Stimulated activated CD4-positive, alpha-beta T cell treated with anti-CD3 and anti-CD28 coated beads, Interleukin-4, amount 100 ng/mL, for 48 hours (primary cell): ENCODE measurements at regions not wholly inside any gene's neighbourhood (a gene's known extent, or its start where the extent isn't known, plus 50 kb on each side); places are given as distances from the start of the nearest gene placed in this dataset.
"Not testable (repeated sequence)": the region's sequence is repeated elsewhere in the genome, so short reads cannot be mapped to it uniquely, and the experiment has no call there.

Source experiments
- DNase-seq, 2 donors: peaks; one replicate each; pipeline ENCODE4 v3.0.0-alpha.2; 2020; ENCODE audit warnings: low read depth in 2 of 2

DNA sequence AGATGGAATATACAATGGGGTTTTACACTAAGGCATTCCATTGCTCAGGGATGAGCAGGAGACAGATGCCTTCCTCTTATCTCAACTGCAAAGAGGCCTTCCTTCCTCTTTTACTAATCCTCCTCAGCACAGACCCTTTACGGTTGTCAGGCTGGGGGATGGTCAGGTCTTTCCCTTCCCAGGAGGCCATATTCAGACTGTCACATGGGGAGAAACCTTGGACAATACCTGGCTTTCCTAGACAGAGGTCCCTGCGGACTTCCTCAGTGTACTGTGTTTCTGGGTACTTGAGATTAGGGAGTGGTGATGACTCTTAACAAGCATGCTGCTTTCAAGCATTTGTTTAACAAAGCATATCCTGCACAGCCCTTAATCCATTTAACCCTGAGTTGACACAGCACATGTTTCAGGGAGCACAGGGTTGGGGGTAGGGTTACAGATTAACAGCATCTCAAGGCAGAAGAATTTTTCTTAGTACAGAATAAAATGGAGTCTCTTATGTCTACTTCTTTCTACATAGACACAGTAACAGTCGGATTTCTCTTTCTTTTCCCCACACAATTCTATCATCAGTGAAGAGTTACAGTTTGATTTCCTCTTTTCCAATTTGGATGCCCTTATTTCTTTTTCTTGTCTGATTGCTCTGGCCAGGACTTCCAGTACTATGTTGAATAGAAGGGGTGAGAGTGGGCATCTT is 737.1 kb downstream of the TRHDE start:
- DNase-seq, result not testable (repeated sequence)

DNA sequence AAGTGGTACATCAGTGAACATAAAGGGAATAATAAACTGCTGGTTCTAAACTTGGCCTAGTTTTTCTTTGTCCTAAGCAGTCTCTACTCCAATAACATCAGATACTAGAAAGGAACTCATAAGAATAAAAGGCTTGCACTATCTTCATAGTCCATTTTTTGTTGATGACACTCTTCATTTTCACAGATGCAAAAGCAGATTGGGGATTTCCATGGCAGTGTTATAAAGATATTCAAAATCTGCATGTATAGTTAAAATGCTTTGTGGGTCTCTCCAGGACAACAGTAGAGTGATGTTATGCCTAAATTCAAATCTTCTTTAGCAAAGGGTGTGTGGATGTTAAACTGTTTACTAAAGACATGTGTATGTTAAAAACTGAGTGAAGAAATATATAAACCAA is 745.8 kb downstream of the TRHDE start:
- no peak for DNase-seq

DNA sequence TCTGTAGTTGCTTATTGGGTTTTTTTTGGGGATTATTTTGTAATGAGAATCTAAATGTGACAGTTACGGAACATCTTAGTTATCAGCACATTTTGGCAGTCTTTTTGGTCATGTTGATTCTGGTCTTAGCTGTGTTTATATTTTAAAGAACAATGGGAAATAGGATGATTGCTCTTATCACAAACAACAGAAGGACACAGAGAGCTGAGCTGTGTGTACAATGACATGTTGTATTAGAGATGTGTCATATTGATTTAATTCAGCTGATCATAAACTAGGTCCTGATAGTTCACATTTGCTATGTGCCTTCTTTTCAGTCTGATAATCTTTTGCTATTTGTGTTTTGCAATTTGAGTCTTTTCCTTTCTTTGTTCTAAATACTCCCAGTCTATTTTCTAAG is 781.7 kb downstream of the TRHDE start:
- DNase-seq, result no peak

GRCh38 chr12:73057428-73057827 is 785.3 kb downstream of the TRHDE start:
- no peak for DNase-seq

DNA sequence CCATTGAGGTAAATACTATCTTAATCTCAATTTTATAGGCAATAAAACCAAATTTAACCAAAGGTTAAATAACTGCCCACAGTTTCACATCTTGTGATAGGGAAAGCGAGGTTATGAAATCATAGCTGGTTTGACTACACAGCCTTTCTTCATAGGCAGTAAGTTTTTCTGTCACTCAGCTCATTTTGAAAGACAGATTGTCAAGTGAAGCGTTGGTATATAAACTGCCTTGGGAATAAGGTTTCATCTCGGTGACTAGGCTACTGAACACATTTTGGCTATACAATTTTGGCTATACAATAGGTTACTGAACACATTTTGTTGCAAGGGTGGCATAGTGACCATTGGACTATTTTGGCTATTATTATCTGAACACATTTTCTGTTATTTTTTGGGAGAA is 793.7 kb downstream of the TRHDE start:
- no peak for DNase-seq

- no peak for DNase-seq
Measured at GRCh38 chr12:73067616-73068015, 795.4 kb downstream of the TRHDE start.

DNA sequence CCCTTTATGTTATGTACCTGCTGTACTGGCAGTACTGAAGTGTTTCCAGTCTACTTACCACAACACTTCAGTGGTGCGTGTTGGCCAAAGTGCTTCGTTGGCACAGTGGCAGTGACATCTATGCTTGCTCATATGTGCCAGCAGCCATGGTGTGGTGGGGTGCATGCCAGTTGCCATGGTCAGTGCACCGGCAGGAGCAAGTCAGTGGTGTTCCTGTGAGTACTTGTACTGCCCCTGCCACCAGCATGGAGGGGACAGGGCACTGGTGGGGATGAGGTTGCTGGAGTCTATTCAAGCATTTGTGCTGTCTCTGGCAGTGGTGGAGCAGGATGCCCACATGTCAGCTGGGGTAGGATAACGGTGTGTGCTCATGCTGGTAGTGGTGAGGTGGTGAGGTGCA is 800.0 kb downstream of the TRHDE start:
- DNase-seq, result no peak

DNA sequence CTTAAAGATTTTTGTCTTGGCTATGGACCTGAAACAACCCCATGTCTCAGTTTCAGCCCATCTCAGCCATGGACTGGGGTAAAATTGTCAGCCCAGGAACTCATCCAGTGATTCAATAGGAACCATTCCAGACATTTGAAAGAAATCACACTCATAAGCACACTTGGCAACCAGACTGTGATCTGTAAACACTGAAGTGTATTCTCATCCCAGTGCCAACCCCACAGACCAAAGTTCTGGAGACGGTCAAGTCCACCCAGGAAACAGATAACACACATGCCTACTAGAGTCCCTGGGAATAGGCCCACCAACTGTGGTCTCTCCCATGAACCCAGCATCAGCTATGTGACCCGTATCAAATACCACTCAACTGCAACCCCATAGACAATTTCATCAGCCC is 804.6 kb downstream of the TRHDE start:
- no peak for DNase-seq

- no peak for DNase-seq
Measured at GRCh38 chr12:73083736-73084135, 811.6 kb downstream of the TRHDE start.

DNA sequence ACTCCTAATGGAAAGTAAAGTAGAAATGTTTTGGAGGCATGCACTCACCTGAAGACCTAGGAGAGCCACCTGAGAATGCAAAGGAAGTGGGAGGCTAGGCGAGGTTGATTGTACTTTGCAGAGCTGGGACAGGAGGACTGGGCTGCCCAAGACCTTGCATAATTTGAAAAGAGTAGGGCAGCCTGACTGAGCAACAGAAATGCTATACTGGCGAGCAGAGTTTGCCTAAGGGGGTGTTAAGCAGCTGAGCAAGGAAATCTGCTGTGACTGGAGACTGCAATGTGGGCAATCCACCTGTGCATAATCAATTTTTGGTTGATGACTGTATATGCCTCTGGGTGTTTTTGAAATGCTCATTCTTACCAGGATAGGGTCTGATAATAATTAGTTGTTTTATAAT is 834.1 kb downstream of the TRHDE start:
- no peak for DNase-seq

DNA sequence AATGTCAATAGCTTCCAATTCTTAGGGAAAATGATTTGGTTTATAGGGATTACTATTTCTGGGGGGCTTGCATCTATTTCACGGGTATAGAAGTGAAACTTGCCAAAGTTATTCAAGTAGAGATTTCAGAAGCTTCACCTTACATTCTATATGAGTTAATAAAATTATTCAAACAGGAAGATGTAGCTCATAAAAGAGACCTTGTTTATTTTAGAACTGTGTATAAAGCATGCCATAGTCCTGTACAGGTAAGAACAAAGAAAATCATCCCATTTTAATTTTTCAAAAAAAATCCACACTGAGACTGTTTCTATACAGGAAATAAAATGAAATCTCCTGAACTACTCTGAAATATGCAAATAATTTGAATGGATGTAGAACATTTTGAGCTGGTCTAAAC is 834.7 kb downstream of the TRHDE start:
- no peak for DNase-seq

DNA sequence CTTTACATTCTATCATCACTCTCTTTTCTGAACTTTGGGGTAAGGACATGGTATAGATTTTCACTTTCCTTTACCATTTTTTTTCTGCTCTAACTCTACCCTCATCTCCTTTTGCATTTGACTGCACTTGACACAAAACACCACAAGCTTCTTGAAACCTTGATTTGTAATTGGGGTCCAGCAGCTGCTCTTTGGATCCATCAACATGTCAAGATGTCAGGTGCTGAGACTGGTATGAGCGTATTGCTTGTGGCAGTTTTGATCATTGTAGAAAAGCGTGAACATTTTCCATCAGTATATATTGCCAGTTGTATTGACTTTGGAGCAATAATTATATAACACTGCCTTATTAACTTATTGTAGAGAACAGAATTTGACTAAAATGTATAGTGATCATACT is 838.6 kb downstream of the TRHDE start:
- DNase-seq, result no peak

- DNase-seq, result no peak
Measured at GRCh38 chr12:73112035-73112816, 840.1 kb downstream of the TRHDE start.

DNA sequence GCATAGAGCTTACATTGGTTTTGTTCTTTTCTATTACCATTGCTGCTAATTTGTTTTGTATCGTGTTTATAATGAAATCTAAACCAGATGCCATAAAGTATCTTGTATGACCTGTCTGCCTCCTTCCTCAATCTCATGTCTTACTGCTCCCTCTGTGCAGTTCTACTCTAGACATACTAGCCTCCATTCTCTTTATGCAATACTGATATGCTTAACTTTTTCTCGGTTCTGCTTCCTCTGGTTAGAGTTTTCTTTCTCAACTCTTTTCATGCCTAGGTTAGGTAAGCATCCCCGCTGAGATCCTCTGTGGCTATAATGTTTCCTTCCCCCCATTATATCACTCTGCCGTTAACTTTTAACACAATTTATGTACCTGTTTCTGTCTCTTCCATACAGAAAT is 852.3 kb downstream of the TRHDE start:
- DNase-seq, result no peak

- no peak for DNase-seq
Measured at GRCh38 chr12:73125148-73125547, 853.0 kb downstream of the TRHDE start.

- DNase-seq, result no peak
Measured at GRCh38 chr12:73136386-73136785, 864.2 kb downstream of the TRHDE start.

DNA sequence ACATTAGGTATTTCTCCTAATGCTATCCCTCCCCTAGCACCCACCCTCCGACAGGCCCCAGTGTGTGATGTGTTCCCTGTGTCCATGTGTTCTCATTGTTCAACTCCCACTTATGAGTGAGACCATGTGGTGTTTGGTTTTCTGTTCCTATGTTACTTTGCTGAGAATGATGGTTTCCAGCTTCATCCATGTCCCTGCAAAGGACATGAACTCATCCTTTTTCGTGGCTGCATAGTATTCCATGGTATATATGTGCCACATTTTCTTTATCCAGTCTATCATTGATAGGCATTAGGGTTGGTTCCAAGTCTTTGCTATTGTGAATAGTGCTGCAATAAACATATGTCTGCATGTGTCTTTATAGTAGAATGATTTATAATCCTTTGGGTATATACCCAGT is 867.5 kb downstream of the TRHDE start:
- not testable (repeated sequence) for DNase-seq

DNA sequence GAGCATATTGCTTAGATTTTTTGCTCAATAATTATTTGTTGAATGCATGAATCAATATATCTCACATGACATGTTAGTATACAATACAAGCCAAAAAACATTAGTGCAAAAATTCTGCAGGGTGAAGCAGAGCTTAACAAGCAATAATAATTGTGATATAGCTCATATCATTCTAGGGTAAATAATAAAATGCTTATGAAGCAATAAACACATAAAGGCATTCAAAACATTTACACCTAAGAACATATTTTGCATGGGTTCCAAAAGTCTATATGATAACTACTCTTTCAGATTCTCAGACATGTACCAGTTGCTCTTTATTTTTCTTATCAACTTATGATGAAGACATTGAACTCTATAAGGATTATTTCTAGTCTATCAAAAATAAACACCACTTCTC is 886.2 kb downstream of the TRHDE start:
- DNase-seq, result no peak

GRCh38 chr12:73159954-73160353 is 887.8 kb downstream of the TRHDE start:
- DNase-seq, result no peak

GRCh38 chr12:73161970-73162369 is 889.8 kb downstream of the TRHDE start:
- no peak for DNase-seq

DNA sequence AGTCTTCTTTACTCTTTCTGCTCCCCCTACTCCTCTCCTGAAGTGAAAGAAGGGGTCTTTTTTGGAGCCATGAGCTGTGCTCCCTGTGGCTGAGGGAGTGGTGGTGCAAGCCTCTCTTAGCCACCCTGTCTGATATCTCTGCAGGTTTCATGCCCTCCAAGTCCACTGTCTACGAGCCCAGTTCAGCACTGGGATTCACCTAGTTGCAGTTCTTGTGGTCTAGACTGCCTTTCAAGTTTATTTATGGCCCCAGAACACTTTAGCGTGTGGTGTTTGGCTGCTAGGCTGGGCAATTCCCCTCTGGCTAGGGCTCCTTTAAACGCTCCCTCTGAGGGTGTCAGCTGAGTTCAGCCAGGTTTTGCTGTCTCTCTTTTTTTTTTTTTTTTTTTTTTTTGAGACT is 908.6 kb downstream of the TRHDE start:
- DNase-seq, result no peak

DNA sequence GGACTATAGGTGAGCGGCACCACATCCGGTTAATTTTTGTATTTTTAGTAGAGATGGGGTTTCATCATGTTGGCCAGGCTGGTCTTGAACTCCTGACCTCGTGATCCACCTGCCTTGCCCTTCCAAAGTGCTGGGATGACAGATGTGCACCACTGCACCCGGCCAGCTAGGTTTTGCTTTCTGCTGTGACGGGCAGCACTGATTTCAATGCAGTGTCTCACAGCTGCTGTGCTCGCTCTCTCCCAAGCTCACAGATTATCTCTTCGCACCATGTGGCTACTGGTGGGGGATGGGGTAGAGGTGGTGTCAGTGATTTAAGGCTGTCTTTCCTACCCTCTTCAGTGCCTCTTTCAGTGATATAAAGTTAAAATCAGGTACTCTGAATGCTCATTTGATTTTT is 909.1 kb downstream of the TRHDE start:
- DNase-seq, result no peak

GRCh38 chr12:73185403-73185802 is 913.2 kb downstream of the TRHDE start:
- DNase-seq, result no peak

- no peak for DNase-seq
Measured at GRCh38 chr12:73186272-73186671, 914.1 kb downstream of the TRHDE start.
